ENCODE measurements at regions not wholly inside any gene's neighbourhood (a gene's known extent, or its start where the extent isn't known, plus 50 kb on each side); places are given as distances from the start of the nearest gene placed in this dataset.
A peak's percentile ranks its signal among the peaks of the same experiment; 100 is the strongest.
"Not testable (repeated sequence)": the region's sequence is repeated elsewhere in the genome, so short reads cannot be mapped to it uniquely, and the experiment has no call there.

- DNase-seq, result peak; percentile 21 to 43
These were observed 140.1 kb upstream of the FMN2 start for GRCh38 chr1:239951511-239952140.

GRCh38 chr1:239952348-239953308, 139.1 kb upstream of the FMN2 start:
- no peak for DNase-seq

DNA sequence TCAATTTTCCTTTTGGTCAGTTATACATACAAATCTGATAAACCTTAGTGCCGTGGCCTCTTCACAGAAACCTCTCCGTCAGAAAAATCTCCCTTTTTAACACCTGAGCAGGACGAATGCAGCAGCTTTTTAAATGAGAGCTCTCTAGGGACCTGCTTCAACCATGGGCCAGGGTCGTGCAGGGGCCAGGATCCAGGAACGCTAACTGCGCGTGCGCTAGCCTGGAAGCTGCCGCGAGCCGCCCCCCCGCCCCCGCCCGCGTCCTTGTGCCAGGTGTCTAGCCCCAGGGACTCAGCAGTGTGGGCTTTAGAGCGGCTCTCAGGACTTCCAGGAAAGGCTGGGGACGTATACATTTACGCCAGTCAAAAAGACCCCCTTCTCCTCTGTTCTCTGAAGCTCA, 136.8 kb upstream of the FMN2 start:
- no peak for DNase-seq

GRCh38 chr1:239955431-239955830, 136.3 kb upstream of the FMN2 start:
- no peak for DNase-seq

- DNase-seq, result no peak
These were observed 135.4 kb upstream of the FMN2 start for GRCh38 chr1:239956263-239956662.

- no peak for DNase-seq
These were observed 133.6 kb upstream of the FMN2 start for GRCh38 chr1:239958063-239958462.

- no peak for DNase-seq
These were observed 131.3 kb upstream of the FMN2 start for GRCh38 chr1:239960366-239960765.

DNA sequence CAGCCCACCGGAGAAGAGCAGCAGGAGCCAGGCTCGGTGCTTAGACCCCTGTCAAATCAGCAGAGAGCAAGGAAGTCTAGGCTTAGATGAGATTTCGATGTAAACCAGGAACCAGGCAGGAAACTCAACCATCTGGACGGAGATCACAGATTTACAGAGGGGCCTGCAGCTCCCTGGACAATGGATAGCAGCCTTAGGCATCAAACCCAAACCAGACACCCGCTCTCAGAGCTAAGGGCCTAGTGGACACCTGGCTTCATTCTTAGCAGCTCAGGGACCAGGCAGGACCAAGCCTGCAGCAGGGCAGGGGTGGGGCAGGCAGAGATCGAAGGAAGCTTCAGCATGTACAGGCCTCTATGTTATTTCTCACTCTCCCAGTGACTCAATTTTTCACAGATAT, 127.8 kb upstream of the FMN2 start:
- DNase-seq, result no peak

DNA sequence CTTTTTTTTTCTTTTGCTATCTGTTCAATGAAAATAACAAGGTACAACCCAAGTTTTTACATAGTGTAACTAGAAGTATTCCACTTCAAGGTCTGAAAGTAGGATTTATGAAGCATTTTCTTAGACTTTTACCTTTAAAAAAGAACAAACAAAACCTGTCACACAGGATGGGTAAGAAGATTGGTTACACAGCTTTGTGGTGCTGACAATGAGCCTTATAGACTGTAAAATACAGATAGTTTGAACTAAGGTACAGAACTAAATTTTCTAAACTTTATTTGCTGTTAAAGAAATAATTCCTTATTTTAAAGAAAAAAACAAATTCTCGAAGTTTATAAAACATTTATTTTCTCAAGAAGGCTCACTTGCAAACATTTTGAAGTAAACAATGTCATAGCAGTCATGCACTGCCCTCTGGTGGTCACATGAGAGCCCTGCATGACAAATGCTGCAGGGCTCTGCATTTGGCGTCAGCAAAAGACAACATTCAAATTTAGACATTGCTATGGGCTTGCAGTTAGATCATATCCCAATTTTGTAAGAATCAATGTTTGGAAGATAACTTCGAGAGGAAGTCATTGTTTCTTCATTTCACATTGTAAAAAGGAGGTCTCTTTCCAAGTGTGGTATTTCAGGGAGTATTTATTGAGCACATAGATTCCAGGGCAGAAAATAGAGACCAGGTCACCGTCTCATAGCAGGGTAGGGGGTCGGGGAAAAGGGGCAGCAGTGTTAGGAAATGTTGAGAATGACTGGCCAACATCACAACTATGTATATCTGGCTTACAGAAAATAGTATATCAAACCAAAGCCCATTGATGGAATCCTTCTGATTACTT, 115.3 kb upstream of the FMN2 start:
- peak; percentile 23 to 41 for DNase-seq

GRCh38 chr1:239977416-239977815, 114.3 kb upstream of the FMN2 start:
- DNase-seq, result no peak

- DNase-seq, result no peak
These were observed 112.2 kb upstream of the FMN2 start for GRCh38 chr1:239979456-239979855.

DNA sequence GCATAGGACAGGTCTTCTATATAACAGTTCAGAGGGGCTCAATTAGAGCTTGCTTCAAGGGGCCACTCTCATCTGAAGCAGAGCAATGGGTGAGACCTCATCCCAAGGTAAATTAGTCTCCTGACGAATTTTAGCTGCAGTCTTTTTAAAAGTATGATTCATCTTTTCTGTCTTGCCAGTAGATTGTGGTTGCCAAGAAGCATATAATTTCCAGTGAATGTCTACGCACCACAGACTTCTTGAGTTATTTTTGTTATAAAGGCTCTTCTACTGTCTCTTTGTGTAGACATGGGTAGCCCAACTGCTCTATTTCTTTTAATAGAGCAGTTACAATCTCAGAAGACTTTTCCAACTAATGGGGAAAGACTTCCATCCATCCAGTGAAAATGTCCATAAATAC, 108.9 kb upstream of the FMN2 start:
- DNase-seq, result no peak

DNA sequence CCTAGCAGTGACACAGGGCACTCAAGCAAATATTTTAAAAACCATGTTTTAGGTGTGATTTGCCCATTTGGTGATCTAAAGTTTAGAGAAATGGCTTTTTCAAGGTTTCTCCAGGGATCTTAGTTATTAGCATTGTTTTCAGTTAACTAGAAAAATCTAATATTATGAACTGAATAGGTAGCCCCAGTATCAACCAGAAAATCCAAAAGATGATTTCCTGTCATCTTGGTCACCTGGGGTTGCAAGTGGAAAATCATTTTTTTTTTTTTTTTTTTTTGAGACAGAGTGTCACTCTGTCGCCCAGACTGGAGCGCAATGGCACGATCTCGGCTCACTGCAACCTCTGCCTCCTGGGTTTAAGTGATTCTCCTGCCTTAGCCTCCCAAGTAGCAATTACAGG, 106.6 kb upstream of the FMN2 start:
- DNase-seq, result no peak

- DNase-seq, result no peak
These were observed 104.5 kb upstream of the FMN2 start for GRCh38 chr1:239987103-239987745.

DNA sequence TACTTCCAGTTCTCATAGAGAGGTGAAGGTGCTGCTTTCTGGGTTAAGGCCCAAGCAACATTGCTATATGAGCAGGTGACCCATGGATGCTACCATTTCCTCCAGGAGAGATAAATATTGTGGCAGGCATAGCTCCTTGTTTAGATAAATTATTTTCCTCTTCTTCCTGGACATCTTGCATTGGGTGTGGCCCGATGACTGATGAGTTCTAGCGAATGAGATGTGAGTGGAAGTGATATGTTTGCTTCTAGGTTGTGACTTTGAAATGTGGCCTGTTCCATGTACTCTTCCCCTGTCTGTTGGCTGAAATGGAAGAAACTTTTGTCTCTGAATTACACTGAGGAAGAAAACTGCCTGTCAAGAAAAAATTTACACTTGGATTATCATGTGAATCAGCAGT, 101.7 kb upstream of the FMN2 start:
- DNase-seq, result no peak

DNA sequence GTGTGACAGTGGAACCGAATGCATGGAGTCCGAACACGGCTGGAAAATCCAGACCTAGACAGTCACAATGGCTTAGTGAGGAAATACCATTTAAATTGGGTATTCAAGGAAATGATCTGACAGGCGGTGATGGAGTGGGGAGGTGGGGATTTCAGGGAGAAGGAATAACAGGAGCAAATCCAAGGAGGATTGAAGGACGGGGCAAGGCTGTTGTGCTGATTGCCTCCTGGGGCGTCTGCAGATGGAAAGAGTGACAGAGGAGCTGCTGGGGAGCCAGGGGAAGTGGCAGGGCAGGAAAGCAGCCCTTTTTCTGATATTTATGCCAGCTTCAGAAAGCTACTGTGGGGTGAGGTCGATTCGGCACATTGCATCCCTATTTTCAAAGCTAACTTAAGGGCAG, 99.1 kb upstream of the FMN2 start:
- DNase-seq, result not testable (repeated sequence)

DNA sequence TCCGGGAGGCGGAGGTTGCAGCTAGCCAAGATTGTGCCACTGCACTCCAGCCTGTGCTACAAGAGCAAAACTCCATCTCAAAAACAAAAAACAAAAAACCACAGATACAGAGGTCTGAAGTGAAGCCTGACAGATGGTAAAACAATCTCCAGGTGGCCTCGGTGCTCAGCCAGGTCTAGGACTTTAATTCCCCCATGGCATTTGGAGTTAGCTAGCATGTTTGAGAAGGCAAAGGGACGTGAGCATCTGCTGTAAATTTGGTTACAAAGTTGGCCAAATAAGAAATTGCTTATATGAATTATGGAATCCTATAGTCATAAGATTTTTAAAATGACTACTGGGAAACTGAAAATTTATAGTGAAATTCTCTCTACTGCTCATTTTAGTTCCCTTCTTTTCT, 98.3 kb upstream of the FMN2 start:
- no peak for DNase-seq

GRCh38 chr1:239995281-239995680, 96.4 kb upstream of the FMN2 start:
- DNase-seq, result no peak

GRCh38 chr1:239997160-239997514, 94.5 kb upstream of the FMN2 start:
- no peak for DNase-seq

- DNase-seq, result no peak
These were observed 94.0 kb upstream of the FMN2 start for GRCh38 chr1:239997515-239998311.

DNA sequence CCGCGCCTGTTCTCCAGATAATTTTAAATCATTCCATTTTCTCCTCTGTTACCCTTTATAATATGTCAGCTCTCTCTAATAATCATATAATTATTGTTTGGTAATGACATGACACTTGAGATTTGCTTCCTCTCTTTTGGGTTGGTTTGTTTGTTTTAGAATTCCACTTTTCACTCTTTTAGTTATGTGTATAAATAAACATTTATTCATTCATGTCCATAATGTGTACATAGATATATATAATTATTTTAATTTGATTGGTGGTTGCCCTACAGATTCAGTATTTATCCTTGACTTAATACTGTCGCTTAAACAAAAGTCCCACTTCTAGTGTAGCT, 93.4 kb upstream of the FMN2 start:
- no peak for DNase-seq

- DNase-seq, result no peak
These were observed 92.5 kb upstream of the FMN2 start for GRCh38 chr1:239999170-239999569.

Measured in CD4-positive, alpha-beta T cell treated with Interleukin-4 for 1 hour (primary cell).